Caco-2 (cell line): ENCODE measurements at regions not wholly inside any gene's neighbourhood (a gene's known extent, or its start where the extent isn't known, plus 50 kb on each side); places are given as distances from the start of the nearest gene placed in this dataset.

Source experiments
- BruUV-seq: library from RNA; stranded (reverse); fragments of 400-500 nt; replicated peaks from 2 replicates; lab custom pipeline; 2021; lab: Mats Ljungman, UMichigan
- CTCF ChIA-PET: fragments of 300-600 bp; sonication (Branson Sonifier 250); formaldehyde crosslinking; loops from one replicate; lab custom pipeline; 2022; ENCODE audit warnings: antibody characterized with exemption; lab: Charles Lee
- POLR2A ChIA-PET: fragments of 300-600 bp; sonication (Branson Sonifier 250); formaldehyde crosslinking; loops from one replicate; lab custom pipeline; 2022; ENCODE audit warnings: antibody characterized with exemption; lab: Charles Lee
- DNase-seq, 2 experiments: peaks; one replicate each; pipeline versions ENCODE4 v3.0.0 to v3.0.0-alpha.2; 2020 to 2022
- H3K27me3 ChIP-seq: replicated peaks from 2 replicates; pipeline ENCODE4 v1.6.0; 2011; ENCODE audit warnings: low read length; ENCODE audit not compliant: control insufficient read depth, insufficient read depth
- H3K36me3 ChIP-seq: 2 replicates; pipeline ENCODE4 v1.5.1; 2011; ENCODE audit warnings: low read length; ENCODE audit not compliant: control insufficient read depth, insufficient read depth
- H3K4me1 ChIP-seq: fragments of 250-450 bp; sonication (Bioruptor Pico); 2 replicates; pipeline ENCODE4 v1.5.1; 2020; ENCODE audit warnings: mild to moderate bottlenecking
- H3K4me3 ChIP-seq: 2 replicates; pipeline ENCODE4 v1.5.1; 2011; ENCODE audit warnings: low read depth, mild to moderate bottlenecking, control low read depth, low read length
- H3K9me3 ChIP-seq: fragments of 250-450 bp; sonication (Bioruptor Pico); 2 replicates; pipeline ENCODE4 v1.5.1; 2020; ENCODE audit warnings: mild to moderate bottlenecking, moderate library complexity
- H3K27ac Mint-ChIP-seq: one replicate; pipeline ENCODE4 v1.8.0; 2022; ENCODE audit warnings: mixed read lengths; ENCODE audit not compliant: unreplicated experiment
- H3K27me3 Mint-ChIP-seq: one replicate; pipeline ENCODE4 v1.8.0; 2022; ENCODE audit warnings: mixed read lengths; ENCODE audit not compliant: insufficient read depth, unreplicated experiment
- H3K36me3 Mint-ChIP-seq: one replicate; pipeline ENCODE4 v1.8.0; 2022; ENCODE audit warnings: mild to moderate bottlenecking, mixed read lengths; ENCODE audit not compliant: insufficient read depth, unreplicated experiment
- H3K4me1 Mint-ChIP-seq: one replicate; pipeline ENCODE4 v1.8.0; 2022; ENCODE audit warnings: low read depth, mixed read lengths; ENCODE audit not compliant: unreplicated experiment
- H3K4me3 Mint-ChIP-seq: one replicate; pipeline ENCODE4 v1.8.0; 2022; ENCODE audit warnings: mild to moderate bottlenecking, moderate library complexity, mixed read lengths; ENCODE audit not compliant: unreplicated experiment
- H3K9me3 Mint-ChIP-seq: one replicate; pipeline ENCODE4 v1.8.0; 2022; ENCODE audit warnings: mixed read lengths; ENCODE audit not compliant: unreplicated experiment
- intact Hi-C: fragments of 100-400 bp; cut with micrococcal nuclease; formaldehyde crosslinking; loops from one replicate; pipeline ENCODE4 v1.10.0; 2022; ENCODE audit not compliant: unreplicated experiment
- TF ChIP-seq, protein P1 (sequence below), 2 experiments: fragments of 200-600 bp in 1 of 2; IDR thresholded peaks; 1 replicate in 1 of 2; 2 replicates in 1 of 2; pipeline versions ENCODE4 v1.5.1 to v1.8.0; 2011 to 2022; ENCODE audit warnings: antibody characterized with exemption in 1 of 2, control low read depth in 1 of 2, inconsistent platforms in 1 of 2, low read depth in 1 of 2, low read length in 1 of 2, mild to moderate bottlenecking in 1 of 2, moderate library complexity in 1 of 2; ENCODE audit not compliant: insufficient read depth in 1 of 2, severe bottlenecking in 1 of 2, unreplicated experiment in 1 of 2

DNA sequence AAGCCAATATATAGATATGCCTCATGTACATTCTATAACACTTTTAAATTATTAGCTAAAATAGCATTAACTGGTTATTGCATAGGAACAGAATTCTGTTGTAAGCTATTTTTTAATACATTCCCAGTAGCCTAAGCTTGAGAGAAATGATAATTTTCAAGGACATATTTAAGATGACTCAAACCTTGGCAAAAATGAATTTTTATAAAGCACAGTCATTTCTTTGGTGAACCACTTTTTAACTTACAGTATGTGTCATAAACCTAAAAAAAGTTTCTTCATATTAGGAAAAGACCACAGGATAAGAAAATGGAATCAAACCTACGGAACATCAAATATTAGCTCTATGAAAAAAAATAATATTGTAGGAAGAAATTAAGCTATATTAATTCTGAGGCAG is 986.3 kb downstream of the STIM2 start:
- Mint-ChIP-seq H3K4me1 (no peaks in the 10 kb centered on the region), H3K27me3 (no peaks in the 10 kb centered on the region), H3K4me3 (no peak overlapping the region), H3K27ac (no peak overlapping the region), H3K36me3 (no peaks in the 10 kb centered on the region), H3K9me3 (no peaks in the 10 kb centered on the region)
- no peak for DNase-seq
- CTCF ChIA-PET, result no interaction called here
- Histone ChIP-seq H3K4me3 (no peak overlapping the region), H3K27me3 (no peaks in the 10 kb centered on the region), H3K36me3 (no peaks in the 10 kb centered on the region), H3K9me3 (no peaks in the 10 kb centered on the region), H3K4me1 (no peaks in the 10 kb centered on the region)
- BruUV-seq, result no TSS peak
- TF ChIP-seq, protein P1, sequence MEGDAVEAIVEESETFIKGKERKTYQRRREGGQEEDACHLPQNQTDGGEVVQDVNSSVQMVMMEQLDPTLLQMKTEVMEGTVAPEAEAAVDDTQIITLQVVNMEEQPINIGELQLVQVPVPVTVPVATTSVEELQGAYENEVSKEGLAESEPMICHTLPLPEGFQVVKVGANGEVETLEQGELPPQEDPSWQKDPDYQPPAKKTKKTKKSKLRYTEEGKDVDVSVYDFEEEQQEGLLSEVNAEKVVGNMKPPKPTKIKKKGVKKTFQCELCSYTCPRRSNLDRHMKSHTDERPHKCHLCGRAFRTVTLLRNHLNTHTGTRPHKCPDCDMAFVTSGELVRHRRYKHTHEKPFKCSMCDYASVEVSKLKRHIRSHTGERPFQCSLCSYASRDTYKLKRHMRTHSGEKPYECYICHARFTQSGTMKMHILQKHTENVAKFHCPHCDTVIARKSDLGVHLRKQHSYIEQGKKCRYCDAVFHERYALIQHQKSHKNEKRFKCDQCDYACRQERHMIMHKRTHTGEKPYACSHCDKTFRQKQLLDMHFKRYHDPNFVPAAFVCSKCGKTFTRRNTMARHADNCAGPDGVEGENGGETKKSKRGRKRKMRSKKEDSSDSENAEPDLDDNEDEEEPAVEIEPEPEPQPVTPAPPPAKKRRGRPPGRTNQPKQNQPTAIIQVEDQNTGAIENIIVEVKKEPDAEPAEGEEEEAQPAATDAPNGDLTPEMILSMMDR (IDR thresholded peaks at IDR 0.05; ENCODE audit: insufficient read depth in 1 of 2, low read depth in 1 of 2, low read length in 1 of 2, severe bottlenecking in 1 of 2, unreplicated experiment in 1 of 2), result no peak
- intact Hi-C loops, result loop anchor here (10.0 kb wide), 1 partner anchor 162 kb away; no protein-coding TSS in a partner anchor
- POLR2A ChIA-PET, result no interaction called here

DNA sequence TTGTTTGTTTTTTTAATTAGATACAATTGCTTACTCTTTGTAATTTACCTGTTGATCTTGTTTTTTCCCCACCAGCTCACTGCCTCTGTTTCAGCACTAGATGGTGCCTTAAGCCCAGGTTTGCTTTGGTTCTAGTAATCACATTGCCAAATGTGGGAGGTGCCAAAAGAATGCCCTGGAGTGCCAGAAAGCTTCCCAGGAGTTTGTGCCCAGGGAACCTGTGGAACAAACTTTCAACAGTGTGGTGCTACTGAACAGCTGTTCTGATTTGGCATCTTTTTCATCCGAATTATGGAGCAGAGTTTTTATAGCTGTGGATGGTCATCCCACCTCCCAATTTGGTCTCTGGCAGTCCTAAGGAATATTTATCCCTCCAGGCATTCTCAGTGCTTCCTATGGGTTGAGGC is 1000.7 kb downstream of the STIM2 start:
- no peaks in the 10 kb centered on the region for H3K36me3 Mint-ChIP-seq
- Histone ChIP-seq H3K36me3 (no peaks in the 10 kb centered on the region), H3K4me1 (no peaks in the 10 kb centered on the region), H3K4me3 (no peak overlapping the region), H3K27me3 (no peaks in the 10 kb centered on the region), H3K9me3 (no peaks in the 10 kb centered on the region)
- peaks cover 3% of the 10 kb centered on the region for H3K27me3 Mint-ChIP-seq
- BruUV-seq, result no TSS peak
- ChIA-PET CTCF (no interaction called here), POLR2A (no interaction called here)
- H3K4me3 Mint-ChIP-seq, result no peak overlapping the region
- H3K9me3 Mint-ChIP-seq, result no peaks in the 10 kb centered on the region
- DNase-seq, result peak in 1 of 2 experiments; percentile 30
- H3K27ac Mint-ChIP-seq, result no peak overlapping the region
- TF ChIP-seq, protein P1 (IDR thresholded peaks at IDR 0.05; ENCODE audit: insufficient read depth in 1 of 2, low read depth in 1 of 2, low read length in 1 of 2, severe bottlenecking in 1 of 2, unreplicated experiment in 1 of 2), result peak; percentile 41 to 44
- H3K4me1 Mint-ChIP-seq, result no peaks in the 10 kb centered on the region
- intact Hi-C loops, result loop anchor here (1.0 kb wide), 1 partner anchor 364 kb away; no protein-coding TSS in a partner anchor

DNA sequence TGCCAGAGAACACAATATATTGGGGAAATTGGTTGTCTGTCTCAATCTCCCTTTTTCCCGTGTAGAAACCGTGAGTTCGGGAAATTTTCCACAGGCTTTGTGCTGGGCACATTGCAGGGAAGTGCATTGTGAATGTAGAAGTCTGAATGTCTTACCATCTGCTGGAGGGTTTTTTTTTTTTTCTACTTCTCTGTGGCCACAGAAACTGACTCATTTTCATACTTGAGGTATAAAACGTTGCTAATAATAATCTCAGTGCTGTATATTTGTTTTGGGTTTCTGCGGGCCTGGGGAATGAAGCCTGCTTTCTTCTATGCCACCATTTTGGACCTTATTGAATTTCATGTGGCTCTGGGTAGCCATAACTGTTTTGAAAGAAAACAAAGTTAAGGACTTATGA is 1001.2 kb downstream of the STIM2 start:
- no peaks in the 10 kb centered on the region for H3K36me3 ChIP-seq
- no peaks in the 10 kb centered on the region for H3K27me3 ChIP-seq
- DNase-seq, result no peak
- Mint-ChIP-seq H3K9me3 (no peaks in the 10 kb centered on the region), H3K4me3 (no peak overlapping the region), H3K27me3 (peaks cover 3% of the 10 kb centered on the region), H3K27ac (no peak overlapping the region), H3K36me3 (no peaks in the 10 kb centered on the region), H3K4me1 (no peaks in the 10 kb centered on the region)
- H3K9me3 ChIP-seq, result no peaks in the 10 kb centered on the region
- H3K4me1 ChIP-seq, result no peaks in the 10 kb centered on the region
- CTCF ChIA-PET, result no interaction called here
- TF ChIP-seq, protein P1 (IDR thresholded peaks at IDR 0.05; ENCODE audit: insufficient read depth in 1 of 2, low read depth in 1 of 2, low read length in 1 of 2, severe bottlenecking in 1 of 2, unreplicated experiment in 1 of 2), result no peak
- POLR2A ChIA-PET, result no interaction called here
- no TSS peak for BruUV-seq
- intact Hi-C loops, result loop anchor here (1.0 kb wide), 1 partner anchor 363 kb away; no protein-coding TSS in a partner anchor
- no peak overlapping the region for H3K4me3 ChIP-seq
